Panc1 (cell line): ENCODE measurements at regions not wholly inside any gene's neighbourhood (a gene's known extent, or its start where the extent isn't known, plus 50 kb on each side); places are given as distances from the start of the nearest gene placed in this dataset.

ENCODE experiments used
- ATAC-seq: fragments of 200-7000 bp; cut with Tn5 transposase; 2 replicates; pipeline ENCODE4 v1.9.1; 2020; ENCODE audit warnings: mild to moderate bottlenecking, moderate library complexity
- BruUV-seq: library from RNA; stranded (reverse); fragments of 400-500 nt; replicated peaks from 2 replicates; lab custom pipeline; 2021; lab: Mats Ljungman, UMichigan
- CTCF ChIA-PET: fragments of 300-600 bp; sonication (Branson Sonifier 250); formaldehyde crosslinking; loops from one replicate; lab custom pipeline; 2022; ENCODE audit warnings: antibody characterized with exemption; lab: Charles Lee
- POLR2A ChIA-PET: fragments of 300-600 bp; sonication (Branson Sonifier 250); formaldehyde crosslinking; loops from one replicate; lab custom pipeline; 2022; ENCODE audit warnings: antibody characterized with exemption; lab: Charles Lee
- DNase-seq: peaks from one replicate; pipeline ENCODE4 v3.0.0-alpha.2; 2010; ENCODE audit warnings: low read depth, low spot score
- H3K27ac ChIP-seq: 2 replicates; pipeline ENCODE4 v1.5.1; 2011; ENCODE audit warnings: mild to moderate bottlenecking, low read length, inconsistent platforms
- H3K27me3 ChIP-seq: fragments of 200-500 bp; sonication (Bioruptor generic); 2 replicates; pipeline ENCODE4 v1.6.0; 2014; ENCODE audit warnings: low read length, inconsistent platforms; ENCODE audit not compliant: control insufficient read depth, insufficient read depth
- H3K36me3 ChIP-seq: fragments of 200-500 bp; sonication (Bioruptor generic); 2 replicates; pipeline ENCODE4 v1.5.1; 2014; ENCODE audit warnings: inconsistent platforms, mild to moderate bottlenecking, low read length, moderate library complexity; ENCODE audit not compliant: control insufficient read depth, insufficient read depth
- H3K4me1 ChIP-seq: 2 replicates; pipeline ENCODE4 v1.5.1; 2011; ENCODE audit warnings: inconsistent platforms, mild to moderate bottlenecking, low read length, moderate library complexity; ENCODE audit not compliant: control insufficient read depth, insufficient read depth
- H3K4me3 ChIP-seq, 2 experiments: 2 replicates each; pipeline ENCODE4 v1.5.1; 2011 to 2012; ENCODE audit warnings: low read depth in 2 of 2, low read length in 2 of 2, mild to moderate bottlenecking in 2 of 2, inconsistent platforms in 1 of 2, moderate library complexity in 1 of 2
- H3K9me3 ChIP-seq: fragments of 200-500 bp; sonication (Bioruptor generic); 2 replicates; pipeline ENCODE4 v1.5.1; 2014; ENCODE audit warnings: low read depth, mild to moderate bottlenecking, inconsistent platforms, low read length, moderate library complexity; ENCODE audit not compliant: control insufficient read depth, insufficient read depth
- CTCF ChIP-seq: fragments of 450-650 bp; IDR thresholded peaks from 2 replicates; pipeline ENCODE4 v1.5.1; 2017; ENCODE audit warnings: mild to moderate bottlenecking
- POLR2AphosphoS5 ChIP-seq: IDR thresholded peaks from 2 replicates; pipeline ENCODE4 v1.6.1; 2012; ENCODE audit warnings: mild to moderate bottlenecking, low read depth, low read length, moderate library complexity
- REST ChIP-seq, 2 experiments: IDR thresholded peaks; 2 replicates each; pipeline ENCODE4 v1.6.1; 2011 to 2012; ENCODE audit warnings: low read depth in 2 of 2, control low read depth in 1 of 2, low read length in 1 of 2, mild to moderate bottlenecking in 1 of 2, moderate library complexity in 1 of 2; ENCODE audit not compliant: insufficient read depth in 1 of 2
- SIN3A ChIP-seq: IDR thresholded peaks from 2 replicates; pipeline ENCODE4 v1.6.1; 2012; ENCODE audit warnings: low read depth, mild to moderate bottlenecking, low read length, moderate library complexity, borderline replicate concordance; ENCODE audit not compliant: insufficient read depth
- TCF7L2 ChIP-seq: IDR thresholded peaks from 2 replicates; pipeline ENCODE4 v1.6.1; 2011; ENCODE audit warnings: mild to moderate bottlenecking, low read depth, low read length, inconsistent platforms
- in situ Hi-C: cut with HindIII; loops from 2 replicates; pipeline ENCODE4 v1.10.0; 2016; ENCODE audit warnings: low sequenced_read_pairs, low pct_unique_long_range_greater_than_20kb
- intact Hi-C: fragments of 100-400 bp; cut with micrococcal nuclease; formaldehyde crosslinking; loops from one replicate; pipeline ENCODE4 v1.10.0; 2022; ENCODE audit not compliant: unreplicated experiment

GRCh38 chr4:148944136-148944838 lies 502.1 kb upstream of the NR3C2 start:
- Histone ChIP-seq H3K9me3 (no peaks in the 10 kb centered on the region), H3K4me3 (no peak overlapping the region), H3K27ac (no peak overlapping the region), H3K27me3 (no peaks in the 10 kb centered on the region), H3K4me1 (no peaks in the 10 kb centered on the region), H3K36me3 (no peaks in the 10 kb centered on the region)
- CTCF ChIA-PET = no interaction called here
- in situ Hi-C loops (no loop called here), intact Hi-C loops (no loop called here)
- DNase-seq (no peak), ATAC-seq (no peak)
- no TSS peak for BruUV-seq
- POLR2A ChIA-PET = no interaction called here
- no peak for TF ChIP-seq SIN3A
- TF ChIP-seq CTCF = no peak
- no peak for TF ChIP-seq POLR2AphosphoS5
- TF ChIP-seq REST (IDR thresholded peaks at IDR 0.05; ENCODE audit: insufficient read depth in 1 of 2, low read depth in 2 of 2, low read length in 1 of 2) = no peak
- TF ChIP-seq TCF7L2 = no peak

- TF ChIP-seq REST (IDR thresholded peaks at IDR 0.05; ENCODE audit: insufficient read depth in 1 of 2, low read depth in 2 of 2, low read length in 1 of 2) (no peak), POLR2AphosphoS5 (no peak), TCF7L2 (no peak), SIN3A (no peak), CTCF (no peak)
- no peak overlapping the region for H3K27ac ChIP-seq
- H3K4me3 ChIP-seq = no peak overlapping the region
- no peaks in the 10 kb centered on the region for H3K4me1 ChIP-seq
- POLR2A ChIA-PET = no interaction called here
- in situ Hi-C loops = no loop called here
- intact Hi-C loops = no loop called here
- DNase-seq (no peak), ATAC-seq (no peak)
- no TSS peak for BruUV-seq
- no peaks in the 10 kb centered on the region for H3K27me3 ChIP-seq
- no peaks in the 10 kb centered on the region for H3K9me3 ChIP-seq
- H3K36me3 ChIP-seq = no peaks in the 10 kb centered on the region
- CTCF ChIA-PET = no interaction called here
Measured at GRCh38 chr4:148934926-148935578, 492.8 kb upstream of the NR3C2 start.
